ENCODE measurements at regions not wholly inside any gene's neighbourhood (a gene's known extent, or its start where the extent isn't known, plus 50 kb on each side); places are given as distances from the start of the nearest gene placed in this dataset.
"Not testable (repeated sequence)": the region's sequence is repeated elsewhere in the genome, so short reads cannot be mapped to it uniquely, and the experiment has no call there.

DNA sequence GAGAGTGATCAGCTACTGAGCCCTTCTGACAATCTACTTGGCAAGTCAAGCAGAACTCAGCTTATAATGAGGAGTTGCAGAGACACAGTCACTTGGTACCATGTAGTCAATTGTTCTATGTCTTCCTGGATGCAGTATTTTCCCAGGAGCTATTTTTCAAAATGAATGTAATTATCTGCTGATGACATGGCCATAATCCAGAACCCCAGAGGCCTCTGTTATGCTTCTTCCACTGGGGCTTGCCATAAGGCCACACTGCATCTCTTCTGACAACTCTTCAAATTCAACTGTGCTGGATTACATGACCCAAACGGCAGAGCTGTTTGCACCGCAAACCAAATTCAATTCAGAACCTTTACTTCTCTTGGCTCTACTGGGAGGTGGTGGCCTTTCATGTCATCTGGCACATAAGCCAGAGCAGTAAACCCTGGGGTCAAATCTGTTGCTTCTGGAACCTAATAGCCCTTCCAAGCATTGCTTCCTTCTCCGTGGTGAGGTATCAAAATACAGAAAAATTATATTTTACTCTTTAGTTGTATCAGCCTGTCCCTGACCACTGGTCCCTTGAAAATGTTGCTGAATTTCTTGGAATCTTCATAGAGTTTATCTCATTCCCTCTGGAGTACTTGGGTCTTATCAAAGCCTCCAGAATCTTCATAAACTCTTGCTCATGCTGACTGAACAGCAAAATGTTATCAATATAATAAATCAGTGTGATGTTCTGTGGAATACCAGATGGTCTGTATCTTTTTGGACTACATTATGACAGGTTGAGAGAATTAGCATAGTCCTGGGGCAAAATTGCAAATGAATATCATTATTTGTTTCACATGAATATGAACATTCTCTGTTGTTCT lies 79.4 kb upstream of the DCN start:
- H3K4me1 Mint-ChIP-seq (ENCODE audit: low read depth): no peaks in the 10 kb centered on the region
- H3K9me3 Mint-ChIP-seq: no peaks in the 10 kb centered on the region
- no peak overlapping the region for H3K27ac Mint-ChIP-seq
- no peaks in the 10 kb centered on the region for H3K36me3 Mint-ChIP-seq (ENCODE audit: low read depth)
- H3K4me3 Mint-ChIP-seq: no peak overlapping the region
- H3K27me3 Mint-ChIP-seq: peaks cover 11% of the 10 kb centered on the region

DNA sequence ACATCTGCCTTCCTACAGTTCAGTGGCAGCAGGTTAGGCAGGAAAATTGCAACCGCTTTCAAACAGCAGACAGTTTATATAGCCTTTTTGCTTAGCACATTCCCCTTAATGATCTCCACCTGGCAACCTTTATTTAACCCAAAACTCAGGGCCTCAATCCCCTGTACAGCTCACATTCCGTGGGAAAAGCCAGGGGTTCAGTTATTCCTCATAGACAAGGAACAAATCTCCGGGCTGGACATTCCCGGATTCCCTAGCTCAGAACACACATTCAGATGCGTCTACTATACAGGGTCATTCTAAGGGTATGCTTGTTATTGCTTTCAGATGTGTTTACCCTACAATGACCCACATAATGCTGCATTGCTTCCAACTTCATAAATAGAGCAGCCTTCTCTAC lies 73.8 kb upstream of the DCN start:
- Mint-ChIP-seq H3K36me3 (ENCODE audit: low read depth) (no peaks in the 10 kb centered on the region), H3K4me3 (no peak overlapping the region), H3K27me3 (peaks cover 14% of the 10 kb centered on the region), H3K27ac (no peak overlapping the region), H3K4me1 (ENCODE audit: low read depth) (no peaks in the 10 kb centered on the region), H3K9me3 (no peaks in the 10 kb centered on the region)

DNA sequence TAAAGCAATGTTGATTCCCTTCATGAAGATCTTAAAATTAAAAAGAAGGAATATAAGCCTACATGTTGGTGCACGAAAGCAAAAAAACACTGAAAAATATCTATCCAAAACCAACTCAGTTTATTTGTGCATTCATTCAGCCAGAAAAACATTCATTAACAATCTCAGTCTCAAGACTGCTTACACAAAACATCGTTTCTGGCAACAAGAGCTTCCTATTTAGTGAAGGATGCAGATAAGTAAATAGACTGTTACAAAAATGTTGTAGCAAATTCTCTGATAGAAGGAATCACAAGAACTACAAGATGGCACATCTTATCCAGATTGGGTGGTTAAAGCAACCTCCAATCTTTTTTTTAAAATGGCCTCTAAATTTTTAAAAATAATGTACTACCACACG lies 69.7 kb upstream of the DCN start:
- H3K36me3 Mint-ChIP-seq (ENCODE audit: low read depth): no peaks in the 10 kb centered on the region
- H3K9me3 Mint-ChIP-seq: no peaks in the 10 kb centered on the region
- peaks cover 7% of the 10 kb centered on the region for H3K27me3 Mint-ChIP-seq
- H3K4me1 Mint-ChIP-seq (ENCODE audit: low read depth): no peaks in the 10 kb centered on the region
- H3K27ac Mint-ChIP-seq: no peak overlapping the region
- H3K4me3 Mint-ChIP-seq: no peak overlapping the region

DNA sequence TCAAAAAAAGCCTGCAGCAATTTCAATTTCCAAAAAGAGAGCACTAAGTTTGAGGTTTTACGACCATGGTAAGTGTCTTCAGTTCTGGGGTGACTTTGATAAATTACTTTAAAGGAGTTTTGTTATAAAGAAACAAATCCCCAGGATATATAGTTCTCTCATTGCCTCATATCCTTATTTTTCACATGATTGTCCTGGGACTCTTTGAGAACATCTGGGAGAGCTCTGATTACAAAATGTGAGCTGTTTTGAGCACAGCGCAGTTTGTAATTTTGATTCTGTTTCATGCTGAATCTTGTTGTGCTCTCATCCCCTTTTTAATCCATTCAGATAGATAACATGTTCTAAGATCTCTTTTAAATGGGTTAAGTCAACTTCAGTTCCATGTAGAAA lies 67.7 kb upstream of the DCN start:
- peaks cover 7% of the 10 kb centered on the region for H3K27me3 Mint-ChIP-seq
- no peak overlapping the region for H3K4me3 Mint-ChIP-seq
- H3K27ac Mint-ChIP-seq: no peak overlapping the region
- H3K9me3 Mint-ChIP-seq: no peaks in the 10 kb centered on the region
- no peaks in the 10 kb centered on the region for H3K4me1 Mint-ChIP-seq (ENCODE audit: low read depth)
- no peaks in the 10 kb centered on the region for H3K36me3 Mint-ChIP-seq (ENCODE audit: low read depth)

DNA sequence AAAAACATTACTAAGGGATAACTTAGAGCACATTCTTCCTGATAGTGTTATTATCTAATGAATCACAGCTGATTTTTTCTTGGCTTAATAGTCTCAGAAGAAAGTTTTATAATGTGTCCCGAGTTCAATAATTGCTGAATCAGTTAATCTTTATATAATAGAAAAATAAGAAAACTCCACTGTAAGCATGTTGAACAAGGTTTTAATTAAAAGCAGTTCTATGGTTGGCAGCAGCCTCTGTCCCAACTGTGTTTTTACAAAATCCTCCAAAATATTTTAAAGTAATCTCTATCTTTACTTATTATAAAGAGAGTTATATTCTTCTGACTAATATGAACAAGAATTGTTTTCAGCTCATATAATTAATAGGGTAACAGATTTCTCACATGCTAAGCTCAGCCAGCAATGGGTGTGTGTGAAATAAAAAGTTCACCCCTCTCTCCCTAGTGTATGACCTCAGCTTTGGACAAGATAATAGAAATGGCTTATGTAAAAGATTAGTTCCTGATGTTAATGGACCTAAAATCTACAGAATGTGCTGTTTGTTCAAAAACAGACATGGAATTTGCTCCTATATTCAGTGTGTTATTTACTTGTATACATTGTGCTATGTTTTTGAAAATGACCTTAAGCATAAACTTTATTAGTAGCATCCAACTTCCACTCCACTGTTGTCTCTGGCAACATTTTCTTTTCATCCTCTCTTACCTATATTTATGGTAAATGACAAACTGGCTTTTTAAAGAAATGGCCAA lies 67.1 kb upstream of the DCN start:
- Mint-ChIP-seq H3K36me3 (ENCODE audit: low read depth) (no peaks in the 10 kb centered on the region), H3K27ac (no peak overlapping the region), H3K27me3 (peaks cover 3% of the 10 kb centered on the region), H3K9me3 (no peaks in the 10 kb centered on the region), H3K4me1 (ENCODE audit: low read depth) (no peaks in the 10 kb centered on the region), H3K4me3 (no peak overlapping the region)

DNA sequence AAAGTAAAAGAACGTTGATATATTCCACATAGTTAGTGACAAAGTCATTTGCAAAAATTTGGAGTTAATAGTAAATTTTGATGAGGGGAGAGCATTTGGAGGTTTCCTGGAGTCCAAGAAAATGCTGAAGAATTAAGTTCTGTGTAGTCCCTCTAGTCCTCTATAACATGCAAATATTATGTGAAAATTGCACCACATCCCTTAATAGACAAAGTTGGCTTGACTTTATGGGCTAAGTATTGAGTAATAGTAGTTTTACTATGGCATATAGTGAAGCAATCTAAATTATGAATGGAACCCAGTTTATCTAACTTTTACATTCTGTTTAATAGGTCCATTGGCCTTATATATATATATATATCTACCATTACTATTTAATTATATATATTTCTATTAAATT lies 66.4 kb upstream of the DCN start:
- Mint-ChIP-seq H3K27me3 (no peaks in the 10 kb centered on the region), H3K4me1 (ENCODE audit: low read depth) (no peaks in the 10 kb centered on the region), H3K9me3 (peaks cover 1% of the 10 kb centered on the region), H3K27ac (no peak overlapping the region), H3K4me3 (no peak overlapping the region), H3K36me3 (ENCODE audit: low read depth) (no peaks in the 10 kb centered on the region)

DNA sequence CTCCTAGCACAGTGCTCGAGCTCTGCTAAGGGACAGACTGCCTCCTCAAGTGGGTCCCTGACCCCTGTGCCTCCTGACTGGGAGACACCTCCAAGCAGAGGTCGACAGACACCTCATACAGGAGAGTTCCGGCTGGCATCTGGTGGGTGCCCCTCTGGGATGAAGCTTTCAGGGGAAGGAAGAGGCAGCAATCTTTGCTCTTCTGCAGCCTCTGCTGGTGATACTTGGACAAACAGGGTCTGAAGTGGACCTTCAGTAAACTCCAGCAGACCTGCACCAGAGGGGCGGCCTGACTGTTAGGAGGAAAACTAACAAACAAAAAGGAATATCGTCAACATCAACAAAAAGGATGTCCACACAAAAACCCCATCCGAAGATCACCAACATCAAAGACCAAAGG lies 60.6 kb upstream of the DCN start:
- not testable (repeated sequence) for H3K36me3 Mint-ChIP-seq (ENCODE audit: low read depth); H3K4me3 Mint-ChIP-seq; H3K27me3 Mint-ChIP-seq; H3K9me3 Mint-ChIP-seq; H3K4me1 Mint-ChIP-seq (ENCODE audit: low read depth); H3K27ac Mint-ChIP-seq

DNA sequence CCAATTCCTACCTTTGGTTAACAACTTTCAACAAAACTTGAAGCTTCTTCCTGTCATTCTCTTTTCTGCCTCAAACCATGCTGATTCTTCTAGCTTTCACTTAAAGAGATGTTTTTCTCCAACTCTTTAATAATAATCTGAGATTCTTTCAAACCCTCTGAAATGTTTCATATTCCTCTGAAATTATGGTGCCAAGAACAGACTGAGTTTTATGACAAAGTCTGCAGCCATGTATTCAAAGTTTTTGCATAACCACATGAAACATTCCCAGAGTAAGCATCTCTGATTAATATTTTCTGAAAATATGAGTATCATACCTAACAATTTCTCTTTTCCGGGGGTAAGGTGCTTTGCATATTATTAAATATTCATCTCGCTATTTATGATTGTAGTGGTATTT lies 59.1 kb upstream of the DCN start:
- Mint-ChIP-seq H3K36me3 (ENCODE audit: low read depth) (no peaks in the 10 kb centered on the region), H3K27ac (no peak overlapping the region), H3K9me3 (peaks cover 6% of the 10 kb centered on the region), H3K4me1 (ENCODE audit: low read depth) (no peaks in the 10 kb centered on the region), H3K4me3 (no peak overlapping the region), H3K27me3 (no peaks in the 10 kb centered on the region)

DNA sequence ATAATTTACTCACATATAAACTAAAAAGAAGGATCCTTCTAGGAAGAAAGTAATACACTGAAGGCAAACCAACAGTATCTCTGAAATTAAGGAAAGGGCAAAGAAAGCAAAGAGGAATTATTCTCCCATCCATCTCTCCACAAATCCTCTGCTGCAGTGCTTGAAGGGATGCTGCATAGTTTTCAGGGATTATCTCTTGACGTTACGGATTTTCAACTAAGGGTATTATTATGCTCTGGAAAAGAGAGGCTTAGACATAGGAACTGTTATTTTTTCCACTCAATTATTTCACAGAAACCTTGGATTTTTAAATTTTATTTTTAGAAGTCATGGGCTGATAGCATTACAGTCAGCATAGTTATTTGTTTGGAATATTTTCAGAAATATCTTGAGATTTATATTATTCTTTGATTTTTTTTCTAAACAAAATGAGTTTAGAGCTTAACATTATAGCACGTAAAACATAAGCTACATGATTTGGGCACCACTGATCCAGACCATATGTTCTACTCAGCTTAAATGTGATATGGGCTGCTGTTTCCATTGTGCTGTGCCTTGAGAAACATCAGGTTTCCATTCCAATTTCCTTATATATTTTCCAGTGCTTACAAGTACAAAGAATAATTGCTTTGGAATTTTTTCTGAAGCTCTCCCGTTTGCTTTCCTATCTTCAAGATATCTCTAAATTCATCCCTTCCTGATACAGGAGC lies 57.9 kb upstream of the DCN start:
- H3K36me3 Mint-ChIP-seq (ENCODE audit: low read depth): no peaks in the 10 kb centered on the region
- peaks cover 6% of the 10 kb centered on the region for H3K9me3 Mint-ChIP-seq
- H3K4me1 Mint-ChIP-seq (ENCODE audit: low read depth): no peaks in the 10 kb centered on the region
- no peak overlapping the region for H3K4me3 Mint-ChIP-seq
- no peaks in the 10 kb centered on the region for H3K27me3 Mint-ChIP-seq
- no peak overlapping the region for H3K27ac Mint-ChIP-seq

DNA sequence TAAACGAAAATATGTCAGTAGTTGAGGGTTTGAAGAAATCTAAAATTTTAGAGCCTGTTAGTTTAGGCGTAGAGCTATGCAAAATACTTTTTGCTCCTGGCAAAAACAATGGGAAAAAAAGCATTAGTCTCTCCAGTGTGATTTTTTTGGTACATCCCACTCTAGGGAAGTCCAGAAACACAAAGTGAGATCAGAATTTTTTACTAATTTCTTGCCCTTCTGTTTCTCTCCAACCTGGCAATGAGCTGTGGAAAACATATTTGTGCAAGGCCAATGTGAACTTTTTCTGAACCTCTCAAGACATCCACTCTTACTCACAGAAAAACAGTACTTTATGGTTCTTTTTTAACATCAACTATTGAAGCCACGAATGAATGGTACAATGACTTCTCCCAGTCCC lies 56.9 kb upstream of the DCN start:
- H3K27me3 Mint-ChIP-seq: no peaks in the 10 kb centered on the region
- no peaks in the 10 kb centered on the region for H3K4me1 Mint-ChIP-seq (ENCODE audit: low read depth)

More for the DNA sequence above, 56.9 kb upstream of the DCN start:
- Mint-ChIP-seq H3K9me3 (peaks cover 6% of the 10 kb centered on the region), H3K27ac (no peak overlapping the region), H3K4me3 (no peak overlapping the region), H3K36me3 (ENCODE audit: low read depth) (no peaks in the 10 kb centered on the region)

Data from stimulated activated naive CD8-positive, alpha-beta T cell treated with anti-CD3 and anti-CD28 coated beads, Interleukin-15, Interleukin-2, amounts not matched to agents 100 ng/mL and 50 ng/mL, for 24 hours (primary cell).